ENCODE measurements at regions not wholly inside any gene's neighbourhood (a gene's known extent, or its start where the extent isn't known, plus 50 kb on each side); places are given as distances from the start of the nearest gene placed in this dataset.

DNA sequence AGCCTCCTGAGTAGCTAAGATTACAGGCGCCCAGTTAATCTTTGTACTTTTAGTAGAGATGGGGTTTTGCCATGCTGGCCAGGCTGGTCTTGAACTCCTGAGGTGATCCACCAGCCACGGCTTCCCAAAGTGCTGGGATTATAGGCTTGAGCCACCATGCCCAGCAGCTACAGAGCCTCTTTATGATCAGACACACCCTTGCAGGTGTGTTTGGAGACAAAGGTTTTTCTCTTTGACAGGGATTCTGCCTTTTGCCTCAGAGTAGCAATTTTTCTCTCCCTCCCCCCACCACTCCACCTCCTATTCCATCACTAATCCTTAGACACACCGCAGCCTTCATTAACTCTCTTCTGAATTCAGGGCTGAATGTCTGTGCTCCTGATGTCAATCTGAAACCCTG, 152.2 kb upstream of the NFIA start:
- Histone ChIP-seq H3K9ac (ENCODE audit: insufficient read depth, low read length, poor library complexity, severe bottlenecking) (no peak overlapping the region), H3K79me2 (ENCODE audit: insufficient read depth, low read length) (no peaks in the 10 kb centered on the region), H3K4me1 (ENCODE audit: control insufficient read depth in 1 of 2, insufficient read depth in 2 of 2, low read length in 2 of 2) (no peaks in the 10 kb centered on the region), H3K4me2 (replicated peaks; ENCODE audit: extremely low read depth, low read length, poor library complexity, severe bottlenecking) (no peak overlapping the region), H2AFZ (ENCODE audit: insufficient read depth, low read depth, low read length, poor library complexity, severe bottlenecking) (no peak overlapping the region), H3K27me3 (ENCODE audit: control insufficient read depth in 2 of 2, insufficient read depth in 2 of 2, low read length in 2 of 2) (no peaks in the 10 kb centered on the region), H3K9me3 (replicated peaks in 1 of 2; ENCODE audit: control insufficient read depth in 1 of 2, insufficient read depth in 1 of 2, low read length in 2 of 2) (no peaks in the 10 kb centered on the region), H3K4me3 (replicated peaks in 1 of 3; ENCODE audit: low read depth in 2 of 3, low read length in 3 of 3) (no peak overlapping the region), H3K27ac (ENCODE audit: low read depth in 1 of 2, low read length in 2 of 2) (no peak overlapping the region), H3K36me3 (replicated peaks in 1 of 2; ENCODE audit: control insufficient read depth in 1 of 2, insufficient read depth in 2 of 2, low read length in 2 of 2) (no peaks in the 10 kb centered on the region), H4K20me1 (ENCODE audit: insufficient read depth, low read length) (no peaks in the 10 kb centered on the region)
- Mint-ChIP-seq H3K4me1 (peaks cover 6% of the 10 kb centered on the region), H3K9me3 (peaks cover 0 to 2% (median 0%) of the 10 kb centered on the region in 7 donors), H3K4me3 (no peak overlapping the region), H3K27me3 (ENCODE audit: low read depth in 3 of 3) (peaks cover 0 to 3% (median 0%) of the 10 kb centered on the region in 3 donors), H3K27ac (no peak overlapping the region), H3K36me3 (no peaks in the 10 kb centered on the region)
- DNase-seq, result no peak
- TF ChIP-seq, protein P1, sequence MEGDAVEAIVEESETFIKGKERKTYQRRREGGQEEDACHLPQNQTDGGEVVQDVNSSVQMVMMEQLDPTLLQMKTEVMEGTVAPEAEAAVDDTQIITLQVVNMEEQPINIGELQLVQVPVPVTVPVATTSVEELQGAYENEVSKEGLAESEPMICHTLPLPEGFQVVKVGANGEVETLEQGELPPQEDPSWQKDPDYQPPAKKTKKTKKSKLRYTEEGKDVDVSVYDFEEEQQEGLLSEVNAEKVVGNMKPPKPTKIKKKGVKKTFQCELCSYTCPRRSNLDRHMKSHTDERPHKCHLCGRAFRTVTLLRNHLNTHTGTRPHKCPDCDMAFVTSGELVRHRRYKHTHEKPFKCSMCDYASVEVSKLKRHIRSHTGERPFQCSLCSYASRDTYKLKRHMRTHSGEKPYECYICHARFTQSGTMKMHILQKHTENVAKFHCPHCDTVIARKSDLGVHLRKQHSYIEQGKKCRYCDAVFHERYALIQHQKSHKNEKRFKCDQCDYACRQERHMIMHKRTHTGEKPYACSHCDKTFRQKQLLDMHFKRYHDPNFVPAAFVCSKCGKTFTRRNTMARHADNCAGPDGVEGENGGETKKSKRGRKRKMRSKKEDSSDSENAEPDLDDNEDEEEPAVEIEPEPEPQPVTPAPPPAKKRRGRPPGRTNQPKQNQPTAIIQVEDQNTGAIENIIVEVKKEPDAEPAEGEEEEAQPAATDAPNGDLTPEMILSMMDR (IDR thresholded peaks at IDR 0.05), result no peak
- intact Hi-C loops (cut with micrococcal nuclease), result no loop called here
- WGBS (ENCODE audit: insufficient coverage), result 100% methylated on average over 1 of the region's 3 CpGs

DNA sequence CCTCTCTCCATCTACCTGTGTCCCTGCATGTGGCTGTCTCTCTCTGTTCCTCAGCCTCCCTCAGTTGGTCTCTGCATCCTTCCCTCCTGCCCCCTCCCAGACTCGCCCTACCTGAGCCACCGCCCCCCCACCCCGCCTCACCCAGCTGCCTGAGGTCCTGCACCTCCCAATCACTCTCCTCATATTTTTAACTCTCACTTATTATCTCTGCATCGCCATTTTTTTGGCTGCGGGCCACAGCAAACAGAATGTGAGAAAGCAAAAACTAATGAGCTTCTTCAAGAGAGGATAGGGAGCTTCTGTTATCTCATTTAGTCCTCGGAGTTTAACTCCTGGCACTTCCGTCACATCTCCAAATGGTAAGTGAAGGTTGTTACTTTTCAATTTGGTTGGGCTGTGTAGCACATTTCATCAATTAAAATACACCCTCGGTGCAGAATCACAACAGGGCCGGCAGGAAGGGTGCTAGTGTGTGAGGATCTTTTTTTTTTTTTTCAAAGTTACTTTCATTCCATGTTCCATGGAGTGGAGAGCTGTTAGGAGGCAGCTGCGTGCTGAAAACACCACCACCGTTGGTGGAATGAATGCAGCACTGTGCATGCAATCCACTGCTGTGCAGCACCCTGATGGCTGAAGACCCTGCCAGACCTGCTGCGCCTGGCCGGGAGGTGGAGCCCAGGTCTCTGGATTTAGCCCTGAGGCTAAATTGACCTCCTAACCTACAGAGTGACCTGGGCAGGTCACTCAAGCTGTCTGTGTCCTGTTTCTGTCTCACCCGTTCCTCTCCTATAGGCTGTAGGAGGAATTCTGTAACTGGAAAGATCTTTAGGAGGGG, 157.2 kb upstream of the NFIA start:
- 83% methylated on average over 9 of the region's 14 CpGs for WGBS (ENCODE audit: insufficient coverage)
- Histone ChIP-seq H3K4me3 (replicated peaks in 1 of 3; ENCODE audit: low read depth in 2 of 3, low read length in 3 of 3) (no peak overlapping the region), H3K27ac (ENCODE audit: low read depth in 1 of 2, low read length in 2 of 2) (no peak overlapping the region), H2AFZ (ENCODE audit: insufficient read depth, low read depth, low read length, poor library complexity, severe bottlenecking) (no peak overlapping the region), H3K79me2 (ENCODE audit: insufficient read depth, low read length) (no peaks in the 10 kb centered on the region), H4K20me1 (ENCODE audit: insufficient read depth, low read length) (no peaks in the 10 kb centered on the region), H3K27me3 (ENCODE audit: control insufficient read depth in 2 of 2, insufficient read depth in 2 of 2, low read length in 2 of 2) (no peaks in the 10 kb centered on the region), H3K4me1 (ENCODE audit: control insufficient read depth in 1 of 2, insufficient read depth in 2 of 2, low read length in 2 of 2) (peaks cover 43 to 44% of the 10 kb centered on the region in 2 donors), H3K9me3 (replicated peaks in 1 of 2; ENCODE audit: control insufficient read depth in 1 of 2, insufficient read depth in 1 of 2, low read length in 2 of 2) (no peaks in the 10 kb centered on the region), H3K9ac (ENCODE audit: insufficient read depth, low read length, poor library complexity, severe bottlenecking) (no peak overlapping the region), H3K36me3 (replicated peaks in 1 of 2; ENCODE audit: control insufficient read depth in 1 of 2, insufficient read depth in 2 of 2, low read length in 2 of 2) (no peaks in the 10 kb centered on the region), H3K4me2 (replicated peaks; ENCODE audit: extremely low read depth, low read length, poor library complexity, severe bottlenecking) (no peak overlapping the region)
- H3K4me1 Mint-ChIP-seq, result peaks cover 47% of the 10 kb centered on the region
- intact Hi-C loops (cut with micrococcal nuclease), result no loop called here
- no peaks in the 10 kb centered on the region for H3K27me3 Mint-ChIP-seq (ENCODE audit: low read depth in 3 of 3)
- DNase-seq, result no peak
- no peaks in the 10 kb centered on the region for H3K36me3 Mint-ChIP-seq
- H3K27ac Mint-ChIP-seq, result peak overlapping the region in 1 of 7 donors; percentile 76
- TF ChIP-seq, protein P1 (IDR thresholded peaks at IDR 0.05), result no peak
- H3K4me3 Mint-ChIP-seq, result no peak overlapping the region
- H3K9me3 Mint-ChIP-seq, result no peaks in the 10 kb centered on the region
